KOPT-K1 (cell line): ENCODE measurements at regions not wholly inside any gene's neighbourhood (a gene's known extent, or its start where the extent isn't known, plus 50 kb on each side); places are given as distances from the start of the nearest gene placed in this dataset.
"Not testable (repeated sequence)": the region's sequence is repeated elsewhere in the genome, so short reads cannot be mapped to it uniquely, and the experiment has no call there.

Source experiments
- H3K27ac ChIP-seq: fragments of 200-600 bp; sonication (generic); 2 replicates; pipeline ENCODE4 v1.5.1; 2016; ENCODE audit warnings: antibody characterized with exemption, mild to moderate bottlenecking, low read depth, low read length; ENCODE audit not compliant: poor library complexity, severe bottlenecking
- H3K36me3 ChIP-seq: fragments of 200-600 bp; sonication (generic); 2 replicates; pipeline ENCODE4 v1.5.1; 2017; ENCODE audit warnings: antibody characterized with exemption, mild to moderate bottlenecking, low read length, moderate library complexity; ENCODE audit not compliant: insufficient read depth
- H3K9me3 ChIP-seq: fragments of 200-600 bp; sonication (generic); 2 replicates; pipeline ENCODE4 v1.5.1; 2017; ENCODE audit warnings: antibody characterized with exemption, low read length, mild to moderate bottlenecking; ENCODE audit not compliant: insufficient read depth, poor library complexity, severe bottlenecking

DNA sequence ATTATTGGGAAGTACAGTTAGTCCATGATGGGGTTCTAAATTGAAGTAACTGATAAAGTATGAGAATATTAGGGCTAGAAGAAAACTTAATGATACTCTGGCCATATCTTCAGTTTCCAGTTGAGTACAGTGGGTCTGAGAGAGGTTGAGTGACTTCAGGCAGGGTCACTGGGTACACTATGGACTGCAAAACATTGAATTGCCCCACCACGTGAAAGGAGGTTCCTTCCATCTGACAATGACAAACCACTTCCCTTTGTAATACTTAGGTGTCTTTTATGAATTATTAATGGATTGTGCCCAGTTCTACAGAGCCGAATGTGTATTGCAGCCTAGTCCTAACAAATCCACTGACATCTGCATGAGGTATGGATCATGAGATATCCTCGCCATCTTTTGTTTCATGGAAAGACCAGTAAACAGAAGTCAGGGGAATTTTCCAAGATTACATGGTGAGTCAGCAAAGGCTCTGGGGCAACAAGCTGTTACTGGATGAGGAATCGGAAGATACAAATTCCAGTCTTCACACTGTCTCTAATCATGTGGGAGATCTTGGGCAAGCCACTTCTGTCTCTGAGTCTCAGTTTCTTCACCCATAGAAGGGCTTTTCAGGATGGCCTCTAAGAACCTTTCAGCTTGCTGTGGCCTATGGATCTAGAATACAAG is 66.5 kb upstream of the BCL6 start:
- Histone ChIP-seq H3K27ac (no peak overlapping the region), H3K36me3 (no peaks in the 10 kb centered on the region)

DNA sequence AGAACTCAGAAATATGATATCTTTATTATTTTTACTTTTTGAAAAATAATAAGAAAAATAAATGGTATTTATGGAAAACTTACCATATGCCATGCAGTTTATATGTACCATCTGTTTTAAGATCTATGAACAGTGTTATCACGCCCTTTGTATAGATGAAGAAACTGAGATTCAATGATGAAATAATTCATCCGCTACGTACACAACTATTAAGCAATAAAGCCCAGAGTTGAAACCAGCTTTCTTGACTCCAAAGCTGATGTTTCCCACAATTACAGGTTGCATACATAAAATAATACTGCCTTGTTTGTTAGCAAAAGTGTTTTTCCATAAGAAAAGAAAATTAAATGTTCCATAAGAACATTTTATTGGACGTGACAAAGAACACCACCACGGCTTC is 67.2 kb upstream of the BCL6 start:
- H3K27ac ChIP-seq, result no peak overlapping the region
- no peaks in the 10 kb centered on the region for H3K36me3 ChIP-seq

More for the DNA sequence above, 66.5 kb upstream of the BCL6 start:
- no peaks in the 10 kb centered on the region for H3K9me3 ChIP-seq

DNA sequence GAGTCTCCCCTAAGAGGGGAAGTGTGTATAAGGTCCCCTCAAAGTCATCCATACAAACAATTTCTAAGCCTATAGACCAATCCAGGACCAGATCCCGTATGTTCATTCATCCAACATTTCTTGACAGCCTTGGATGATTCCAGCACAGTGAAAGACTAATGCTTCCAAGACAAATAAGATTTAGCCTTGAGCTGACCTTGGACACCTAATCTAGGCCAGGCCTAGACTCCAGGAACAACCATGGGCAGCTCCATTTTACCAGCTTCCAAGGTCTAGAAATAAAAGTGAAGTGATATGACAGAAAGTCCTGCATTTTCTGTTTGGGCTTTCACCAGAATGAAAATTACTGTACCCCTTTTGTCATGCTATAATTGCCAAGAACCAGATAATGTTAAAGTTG is 67.9 kb upstream of the BCL6 start:
- Histone ChIP-seq H3K27ac (no peak overlapping the region), H3K36me3 (no peaks in the 10 kb centered on the region)

More for the DNA sequence above, 67.2 kb upstream of the BCL6 start:
- no peaks in the 10 kb centered on the region for H3K9me3 ChIP-seq

DNA sequence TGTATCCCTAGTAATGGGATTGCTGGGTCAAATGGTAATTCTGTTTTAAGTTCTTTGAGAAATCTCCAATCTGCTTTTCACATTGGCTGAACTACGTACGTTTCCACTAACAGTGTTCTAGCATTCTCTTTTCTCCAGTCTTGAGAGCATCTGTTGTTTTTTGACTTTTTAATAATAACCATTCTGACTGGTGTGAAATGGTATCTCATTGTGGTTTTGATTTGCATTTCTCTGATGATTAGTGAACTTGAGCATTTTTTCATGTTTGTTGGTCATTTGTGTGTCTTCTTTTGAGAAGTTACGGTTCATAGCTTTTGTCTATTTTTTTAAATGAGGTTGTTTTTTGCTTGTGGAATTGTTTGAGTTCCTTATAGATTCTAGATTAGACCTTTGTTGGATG is 72.5 kb upstream of the BCL6 start:
- not testable (repeated sequence) for H3K9me3 ChIP-seq, H3K36me3 ChIP-seq, H3K27ac ChIP-seq

More for the DNA sequence above, 67.9 kb upstream of the BCL6 start:
- no peaks in the 10 kb centered on the region for H3K9me3 ChIP-seq

DNA sequence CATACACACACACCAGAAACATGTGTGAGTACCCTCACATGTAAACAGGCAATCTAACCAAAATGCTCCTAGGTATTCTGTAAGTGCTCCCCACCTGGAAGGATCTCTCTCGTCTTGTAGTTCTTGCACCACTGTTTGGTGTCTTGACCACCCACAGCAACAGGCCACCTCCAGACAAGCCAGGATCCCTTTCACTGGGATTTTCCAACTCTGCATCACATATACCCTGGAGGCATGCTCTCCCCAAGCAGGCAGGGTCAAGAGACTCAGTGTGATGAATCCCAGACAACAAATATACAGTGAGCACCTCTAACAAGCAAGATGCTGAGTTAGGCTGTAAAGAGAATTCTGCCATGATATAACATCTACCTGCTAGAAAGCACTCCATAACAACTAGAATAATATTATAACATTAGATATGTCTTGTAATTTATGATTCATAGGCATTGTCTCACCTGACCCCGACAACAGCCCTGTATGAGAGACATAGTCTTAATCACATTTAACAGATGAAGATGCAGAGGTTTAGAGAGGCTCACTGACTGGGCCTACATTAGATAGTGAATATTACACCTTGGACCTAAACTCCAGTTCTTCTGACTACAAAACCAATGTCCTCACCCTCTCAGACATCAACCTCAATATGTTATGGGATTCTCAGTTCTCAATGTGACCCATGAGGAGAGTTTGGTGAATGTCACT is 76.5 kb upstream of the BCL6 start:
- no peaks in the 10 kb centered on the region for H3K36me3 ChIP-seq
- no peaks in the 10 kb centered on the region for H3K9me3 ChIP-seq
- H3K27ac ChIP-seq, result peak overlapping the region; percentile 34

DNA sequence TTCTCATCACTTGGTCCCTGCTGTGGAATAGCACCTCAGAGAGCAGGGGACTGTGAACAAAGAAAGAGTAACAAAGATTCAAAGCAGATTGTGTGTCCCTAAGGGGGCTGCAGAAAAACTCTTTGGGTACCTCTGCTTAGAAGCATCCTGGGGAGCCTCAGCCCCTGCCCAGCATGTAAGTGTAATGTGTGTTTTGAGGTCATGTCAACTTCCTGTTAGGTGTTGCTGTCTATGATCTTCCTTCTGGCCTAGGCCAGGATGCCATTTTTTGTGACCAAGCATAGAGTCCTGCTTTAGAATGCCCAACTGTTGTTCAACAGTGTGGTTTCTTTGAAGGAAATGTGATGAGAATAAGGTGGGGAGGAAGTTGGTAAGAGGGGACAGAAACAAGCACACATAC is 77.1 kb upstream of the BCL6 start:
- no peaks in the 10 kb centered on the region for H3K36me3 ChIP-seq
- H3K27ac ChIP-seq, result peak overlapping the region; percentile 34
- no peaks in the 10 kb centered on the region for H3K9me3 ChIP-seq

DNA sequence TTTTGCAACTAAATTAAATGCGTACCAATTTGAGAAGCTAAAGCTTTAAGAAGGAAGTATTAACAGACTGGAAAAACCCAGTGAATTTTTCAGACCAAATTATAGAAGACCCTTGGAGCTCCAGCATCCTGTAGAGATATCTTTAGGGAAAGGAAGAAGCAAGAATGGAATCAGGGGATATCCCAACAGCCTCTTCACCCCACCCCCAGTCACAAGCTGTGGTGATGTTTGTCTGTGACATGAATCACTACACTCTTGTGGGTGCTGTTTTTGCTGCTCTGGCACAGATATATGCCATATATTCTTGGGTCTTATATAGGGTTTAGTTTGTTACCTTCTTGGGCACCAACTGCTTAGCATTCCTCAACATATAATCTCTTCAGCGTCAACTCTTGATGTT is 78.5 kb upstream of the BCL6 start:
- Histone ChIP-seq H3K27ac (no peak overlapping the region), H3K9me3 (no peaks in the 10 kb centered on the region)

DNA sequence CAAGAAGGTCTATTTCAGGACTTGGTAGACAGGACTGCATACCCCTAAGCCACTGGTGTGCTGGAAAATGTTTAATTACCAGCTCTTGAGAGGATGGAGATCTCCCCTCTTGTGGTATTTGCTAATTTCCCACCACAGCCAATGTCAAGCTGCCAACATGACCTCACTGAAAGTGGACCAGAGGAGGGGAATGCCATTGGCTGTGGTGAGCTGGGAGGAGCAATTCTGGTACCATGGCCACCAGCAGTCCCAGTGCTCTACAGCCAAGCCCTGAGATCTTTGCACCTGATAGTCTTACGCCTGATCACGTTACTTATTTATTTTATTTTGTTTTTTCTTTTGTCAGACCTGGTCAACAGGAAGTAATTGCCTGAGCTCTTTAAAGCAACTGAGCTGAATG is 82.5 kb upstream of the BCL6 start:
- H3K36me3 ChIP-seq, result no peaks in the 10 kb centered on the region
- H3K9me3 ChIP-seq, result no peaks in the 10 kb centered on the region
- no peak overlapping the region for H3K27ac ChIP-seq

More for the DNA sequence above, 78.5 kb upstream of the BCL6 start:
- no peaks in the 10 kb centered on the region for H3K36me3 ChIP-seq

DNA sequence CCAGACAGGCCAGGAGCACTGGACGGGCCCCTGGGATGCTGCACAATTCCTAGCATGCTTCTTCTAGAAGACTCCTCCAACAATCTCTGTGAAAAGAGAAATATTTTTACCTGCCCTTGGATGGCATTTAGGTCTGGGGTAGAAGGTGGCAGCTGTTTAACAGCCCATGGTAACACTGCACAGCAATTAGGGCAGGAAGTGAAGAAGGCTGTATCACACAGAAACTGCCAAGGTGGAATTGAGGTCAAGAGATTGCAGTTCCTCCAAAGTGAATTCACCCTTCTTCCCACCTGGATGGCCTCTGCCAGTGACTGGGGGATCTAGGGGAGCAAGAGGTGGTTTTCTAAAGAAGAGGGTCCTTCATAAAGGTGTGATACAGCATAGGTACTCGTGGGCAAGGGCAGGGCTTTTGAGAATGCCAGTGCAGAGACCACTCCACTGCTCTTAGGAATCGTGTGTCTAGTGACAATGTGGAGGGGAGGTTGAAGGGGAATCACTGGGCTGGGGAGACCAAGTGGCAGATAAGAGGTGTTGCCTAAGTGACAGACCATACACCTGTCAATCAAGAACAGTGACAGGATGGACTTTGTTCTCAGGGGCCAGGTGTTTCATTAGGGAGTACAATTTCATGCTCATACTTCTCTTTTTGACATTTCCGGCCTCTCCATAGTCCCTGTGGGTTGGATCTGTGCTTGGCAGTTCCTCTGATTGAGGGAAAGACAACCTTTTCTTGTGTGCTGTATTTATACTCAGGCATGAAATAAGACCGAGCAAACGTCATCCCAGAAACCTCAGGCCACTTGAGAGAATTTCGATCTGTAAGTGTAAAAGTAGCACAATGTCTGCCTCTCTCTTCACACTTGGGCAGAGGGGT is 83.5 kb upstream of the BCL6 start:
- Histone ChIP-seq H3K27ac (no peak overlapping the region), H3K9me3 (no peaks in the 10 kb centered on the region), H3K36me3 (no peaks in the 10 kb centered on the region)

DNA sequence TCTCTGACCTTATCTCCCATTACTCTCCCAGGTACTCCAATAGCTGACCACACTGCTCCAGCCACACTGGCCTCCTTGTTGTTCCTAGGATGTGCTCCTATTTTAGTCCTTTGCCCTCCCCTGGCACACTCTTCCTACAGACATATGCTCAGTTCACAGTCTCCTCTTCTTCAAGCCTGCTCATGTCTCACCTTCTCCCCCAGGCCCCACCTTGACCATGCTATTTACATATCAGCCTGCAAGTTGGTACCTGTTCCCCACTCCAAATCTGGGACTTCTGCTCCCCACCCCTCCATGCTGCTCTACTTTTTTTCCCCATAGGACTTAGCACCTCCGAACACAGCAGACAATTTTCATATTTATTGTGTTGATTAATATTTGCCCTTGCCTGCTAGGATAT is 84.9 kb upstream of the BCL6 start:
- Histone ChIP-seq H3K36me3 (no peaks in the 10 kb centered on the region), H3K27ac (no peak overlapping the region), H3K9me3 (no peaks in the 10 kb centered on the region)

DNA sequence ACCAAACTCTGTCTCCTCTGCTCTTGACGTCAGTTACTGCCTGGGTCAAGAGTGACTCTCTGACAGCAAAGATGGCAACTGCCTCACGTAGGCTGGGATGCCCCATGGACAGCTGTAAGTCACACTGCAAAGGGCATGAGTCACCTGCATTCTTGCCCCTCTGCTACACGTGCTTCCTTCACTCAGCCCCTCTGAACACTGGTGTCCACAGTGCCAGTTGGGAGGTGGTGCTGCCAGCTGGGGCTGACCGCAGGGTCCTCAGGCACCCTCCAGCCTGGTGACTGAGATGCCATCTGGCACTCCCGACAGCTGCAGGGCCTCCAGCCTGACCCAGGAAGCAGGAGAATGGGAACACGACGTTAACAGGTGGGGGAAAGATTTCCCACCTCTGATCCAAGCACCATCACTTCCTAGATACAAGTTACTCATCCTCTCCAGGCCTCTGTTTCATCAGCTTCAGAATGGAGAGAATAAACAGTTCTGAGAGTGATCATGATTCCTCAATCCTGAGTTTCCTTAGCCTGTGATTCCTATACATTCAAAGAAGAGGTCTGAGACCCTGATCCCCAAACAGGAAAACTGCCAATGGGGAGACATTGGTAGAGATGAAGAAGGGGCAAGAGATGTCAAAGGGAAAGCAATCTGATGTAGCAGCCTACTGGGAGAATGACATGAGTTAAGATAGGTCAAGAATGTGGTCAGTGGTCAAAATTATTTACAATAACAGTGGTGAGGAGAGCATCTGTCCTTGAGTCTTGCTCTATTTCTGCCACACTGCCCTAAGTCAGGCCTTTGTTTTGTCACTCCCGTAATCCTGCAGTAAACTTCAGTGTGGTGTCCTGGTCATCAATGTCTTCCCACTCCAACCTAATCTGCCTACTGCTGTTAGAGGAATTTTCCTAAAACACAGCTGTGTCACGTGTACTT is 86.1 kb upstream of the BCL6 start:
- Histone ChIP-seq H3K36me3 (no peaks in the 10 kb centered on the region), H3K9me3 (no peaks in the 10 kb centered on the region), H3K27ac (no peak overlapping the region)

DNA sequence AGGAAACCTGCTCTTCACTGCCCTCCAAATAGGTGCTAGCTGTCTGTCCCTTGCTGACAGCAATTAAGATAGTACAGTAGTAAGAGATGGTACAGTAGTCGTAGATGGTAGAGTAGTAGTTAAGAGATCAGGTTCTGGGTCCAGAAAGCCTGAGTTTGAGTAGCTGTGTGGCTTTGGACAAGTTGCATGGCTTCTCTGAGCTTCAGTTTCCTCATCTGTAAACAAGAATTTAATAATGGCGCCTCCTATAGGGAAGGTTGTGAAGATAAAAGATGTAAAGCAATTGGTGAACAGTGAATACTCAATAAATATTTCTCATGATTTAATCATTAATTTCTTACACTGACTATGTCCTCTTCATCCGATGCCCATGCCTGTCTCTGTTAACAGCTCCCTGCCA is 86.9 kb upstream of the BCL6 start:
- Histone ChIP-seq H3K9me3 (no peaks in the 10 kb centered on the region), H3K27ac (no peak overlapping the region), H3K36me3 (no peaks in the 10 kb centered on the region)

DNA sequence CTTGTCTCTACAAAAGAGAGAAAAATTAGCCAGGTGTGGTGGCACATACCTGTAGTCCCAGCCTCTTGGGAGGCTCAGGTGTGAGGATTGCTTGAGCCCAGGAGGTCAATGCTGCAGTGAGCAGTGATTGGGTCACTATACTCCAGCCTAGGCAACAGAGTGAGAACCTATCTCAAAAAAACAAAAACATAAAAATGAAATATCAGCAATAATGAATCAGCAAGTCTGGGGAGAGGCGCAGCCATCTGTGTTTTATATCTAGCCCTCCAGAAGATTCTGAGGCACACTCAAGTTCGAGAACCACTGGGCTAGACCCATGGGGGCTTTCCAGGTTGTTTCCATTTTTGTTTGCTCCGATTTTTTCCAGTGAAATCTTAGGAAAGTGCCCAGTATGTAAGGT is 88.1 kb upstream of the BCL6 start:
- Histone ChIP-seq H3K36me3 (no peaks in the 10 kb centered on the region), H3K9me3 (no peaks in the 10 kb centered on the region), H3K27ac (no peak overlapping the region)

DNA sequence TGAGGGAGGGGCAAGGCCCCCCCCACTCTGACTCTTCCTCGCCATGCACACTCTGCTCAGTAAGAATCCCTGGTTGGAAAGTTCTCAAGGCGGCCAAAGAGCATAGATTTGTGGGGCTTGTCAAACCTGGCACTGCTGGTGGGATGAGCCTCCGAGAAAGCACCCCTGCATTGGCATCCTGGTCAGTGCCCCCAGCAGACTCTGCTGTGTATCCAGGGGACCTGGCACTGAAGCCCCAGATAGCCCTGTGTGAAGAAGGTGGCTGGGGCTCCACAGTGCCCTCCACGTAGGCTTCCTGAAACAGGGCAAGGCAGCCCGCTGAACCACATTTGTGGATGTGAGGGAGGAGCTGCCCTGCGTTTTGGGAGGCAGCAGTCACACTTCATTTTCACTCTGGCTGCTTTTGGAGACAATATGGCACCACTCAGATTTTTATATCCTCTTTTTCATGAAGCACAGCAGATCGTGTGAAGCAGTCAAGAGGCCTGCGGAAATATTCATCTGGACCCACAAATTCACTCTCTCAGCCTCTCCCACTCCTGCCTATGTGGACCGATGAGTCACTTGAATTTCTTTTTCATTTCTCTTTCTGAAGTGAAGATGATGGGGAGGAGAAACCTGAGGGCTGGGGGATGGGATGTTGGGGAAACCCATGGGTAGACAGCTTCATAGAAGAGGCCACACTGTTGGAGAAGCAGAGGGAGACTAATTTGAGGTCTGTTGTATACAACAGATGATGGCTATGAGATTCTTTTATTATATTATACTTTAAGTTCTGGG is 88.7 kb upstream of the BCL6 start:
- no peaks in the 10 kb centered on the region for H3K9me3 ChIP-seq
- H3K27ac ChIP-seq, result no peak overlapping the region
- no peaks in the 10 kb centered on the region for H3K36me3 ChIP-seq
